CD14-positive monocyte (primary cell): ENCODE measurements at regions not wholly inside any gene's neighbourhood (a gene's known extent, or its start where the extent isn't known, plus 50 kb on each side); places are given as distances from the start of the nearest gene placed in this dataset.

ENCODE experiments used
- DNase-seq, 3 donors: peaks; one replicate each; pipeline ENCODE4 v3.0.0-alpha.2; 2011 to 2022
- H2AFZ ChIP-seq: 2 replicates; pipeline ENCODE4 v1.6.0; 2012; ENCODE audit warnings: mild to moderate bottlenecking, low read depth, low read length, inconsistent platforms; ENCODE audit not compliant: insufficient read depth, poor library complexity, severe bottlenecking
- H3K27ac ChIP-seq, 2 donors: 1 replicate in 1 of 2; 2 replicates in 1 of 2; pipeline ENCODE4 v1.5.1; 2012 to 2013; ENCODE audit warnings: low read length in 2 of 2, control low read depth in 1 of 2, inconsistent platforms in 1 of 2, low read depth in 1 of 2, mild to moderate bottlenecking in 1 of 2
- H3K27me3 ChIP-seq, 2 donors: one replicate each; pipeline versions ENCODE4 v1.6.0 to v1.6.1; 2011 to 2013; ENCODE audit warnings: low read length in 2 of 2; ENCODE audit not compliant: control insufficient read depth in 2 of 2, insufficient read depth in 2 of 2
- H3K36me3 ChIP-seq, 2 donors: replicated peaks in 1 of 2; 1 replicate in 1 of 2; 2 replicates in 1 of 2; pipeline versions ENCODE4 v1.5.1 to v1.6.1; 2012 to 2013; ENCODE audit warnings: low read length in 2 of 2, control low read depth in 1 of 2, inconsistent platforms in 1 of 2, mild to moderate bottlenecking in 1 of 2; ENCODE audit not compliant: insufficient read depth in 2 of 2, control insufficient read depth in 1 of 2
- H3K4me1 ChIP-seq, 2 donors: 1 replicate in 1 of 2; 2 replicates in 1 of 2; pipeline versions ENCODE4 v1.5.1 to v1.6.1; 2012 to 2013; ENCODE audit warnings: low read length in 2 of 2, control low read depth in 1 of 2, inconsistent platforms in 1 of 2, mild to moderate bottlenecking in 1 of 2, moderate library complexity in 1 of 2; ENCODE audit not compliant: insufficient read depth in 2 of 2, control insufficient read depth in 1 of 2
- H3K4me2 ChIP-seq: replicated peaks from 2 replicates; pipeline ENCODE3; 2012; ENCODE audit warnings: low read length, moderate library complexity, mild to moderate bottlenecking; ENCODE audit not compliant: poor library complexity, severe bottlenecking; ENCODE audit errors: extremely low read depth
- H3K4me3 ChIP-seq, 3 experiments: fragments of 200-600 bp in 1 of 3; sonication (generic) in 1 of 3; replicated peaks in 1 of 3; 1 replicate in 2 of 3; 2 replicates in 1 of 3; pipeline ENCODE4 v1.5.1; 2011 to 2013; ENCODE audit warnings: low read length in 3 of 3, mild to moderate bottlenecking in 3 of 3, control low read depth in 2 of 3, low read depth in 2 of 3, inconsistent platforms in 1 of 3, moderate library complexity in 1 of 3
- H3K79me2 ChIP-seq: 2 replicates; pipeline ENCODE4 v1.6.0; 2012; ENCODE audit warnings: mild to moderate bottlenecking, control low read depth, inconsistent platforms, low read length, moderate library complexity; ENCODE audit not compliant: insufficient read depth
- H3K9ac ChIP-seq: 2 replicates; pipeline ENCODE4 v1.6.0; 2017; ENCODE audit warnings: low read length, mild to moderate bottlenecking; ENCODE audit not compliant: insufficient read depth, poor library complexity, severe bottlenecking
- H3K9me3 ChIP-seq, 2 donors: replicated peaks in 1 of 2; 1 replicate in 1 of 2; 2 replicates in 1 of 2; pipeline versions ENCODE4 v1.5.1 to v1.6.1; 2012 to 2013; ENCODE audit warnings: low read length in 2 of 2, control low read depth in 1 of 2; ENCODE audit not compliant: control insufficient read depth in 1 of 2, insufficient read depth in 1 of 2
- H4K20me1 ChIP-seq: 2 replicates; pipeline ENCODE4 v1.6.0; 2012; ENCODE audit warnings: mild to moderate bottlenecking, low read length, control low read depth, moderate library complexity; ENCODE audit not compliant: insufficient read depth
- H3K27ac Mint-ChIP-seq, 7 donors: one replicate each; pipeline ENCODE4 v1.8.0; 2020; ENCODE audit warnings: mild to moderate bottlenecking in 7 of 7, mixed read lengths in 7 of 7, moderate library complexity in 6 of 7, inconsistent platforms in 2 of 7
- H3K27me3 Mint-ChIP-seq, 3 donors: one replicate each; pipeline ENCODE4 v1.8.0; 2021 to 2022; ENCODE audit warnings: low read depth in 3 of 3, mild to moderate bottlenecking in 3 of 3, mixed read lengths in 3 of 3, moderate library complexity in 3 of 3, inconsistent platforms in 1 of 3
- H3K36me3 Mint-ChIP-seq, 2 donors: one replicate each; pipeline ENCODE4 v1.8.0; 2020; ENCODE audit warnings: mixed read lengths in 2 of 2, inconsistent platforms in 1 of 2, mild to moderate bottlenecking in 1 of 2
- H3K4me1 Mint-ChIP-seq: one replicate; pipeline ENCODE4 v1.8.0; 2020; ENCODE audit warnings: mild to moderate bottlenecking, mixed read lengths
- H3K4me3 Mint-ChIP-seq, 2 donors: one replicate each; pipeline ENCODE4 v1.8.0; 2020; ENCODE audit warnings: mild to moderate bottlenecking in 2 of 2, mixed read lengths in 2 of 2, moderate library complexity in 1 of 2
- H3K9me3 Mint-ChIP-seq, 7 donors: one replicate each; pipeline ENCODE4 v1.8.0; 2020 to 2022; ENCODE audit warnings: mixed read lengths in 7 of 7, mild to moderate bottlenecking in 6 of 7, moderate library complexity in 6 of 7, inconsistent platforms in 2 of 7
- WGBS: methylation state at CpG from one replicate; pipeline ENCODE4 v1.1.5; 2013; ENCODE audit warnings: missing lambda C conversion rate; ENCODE audit not compliant: insufficient coverage; 5-methylcytosine and 5-hydroxymethylcytosine counted together
- intact Hi-C, 2 donors: fragments of 100-400 bp; cut with micrococcal nuclease; formaldehyde crosslinking; loops; one replicate each; pipeline versions ENCODE4 v1.15.0 to v1.15.1; 2023
- TF ChIP-seq, protein P1 (sequence below): fragments of 200-600 bp; IDR thresholded peaks from one replicate; pipeline ENCODE4 v1.8.0; 2022; ENCODE audit warnings: antibody characterized with exemption, mild to moderate bottlenecking

DNA sequence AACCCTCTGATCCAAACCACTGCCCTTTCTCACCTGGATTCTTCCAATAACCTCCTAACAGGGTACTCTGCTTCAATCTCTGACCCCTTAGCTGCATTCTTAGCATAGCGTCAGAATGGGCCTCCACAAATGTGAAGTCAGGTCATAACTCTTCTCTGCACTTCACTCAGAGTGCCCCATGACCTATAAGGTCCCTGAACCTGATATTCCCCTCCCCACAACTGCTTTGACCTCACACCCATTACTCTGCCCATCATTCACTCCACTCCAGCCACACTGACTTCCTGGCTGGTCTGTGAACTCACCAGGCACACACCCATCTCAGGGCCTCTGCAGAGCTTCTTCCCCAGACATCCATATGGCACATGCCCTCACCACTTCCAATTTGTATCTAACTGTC is 141.9 kb downstream of the ZNF281 start:
- 100% methylated on average over 1 of the region's 1 CpG for WGBS
- intact Hi-C loops = loop anchor here in 1 of 2 donors (10.0 kb wide), 1 partner anchor 103 kb away; no protein-coding TSS in a partner anchor
- TF ChIP-seq, protein P1, sequence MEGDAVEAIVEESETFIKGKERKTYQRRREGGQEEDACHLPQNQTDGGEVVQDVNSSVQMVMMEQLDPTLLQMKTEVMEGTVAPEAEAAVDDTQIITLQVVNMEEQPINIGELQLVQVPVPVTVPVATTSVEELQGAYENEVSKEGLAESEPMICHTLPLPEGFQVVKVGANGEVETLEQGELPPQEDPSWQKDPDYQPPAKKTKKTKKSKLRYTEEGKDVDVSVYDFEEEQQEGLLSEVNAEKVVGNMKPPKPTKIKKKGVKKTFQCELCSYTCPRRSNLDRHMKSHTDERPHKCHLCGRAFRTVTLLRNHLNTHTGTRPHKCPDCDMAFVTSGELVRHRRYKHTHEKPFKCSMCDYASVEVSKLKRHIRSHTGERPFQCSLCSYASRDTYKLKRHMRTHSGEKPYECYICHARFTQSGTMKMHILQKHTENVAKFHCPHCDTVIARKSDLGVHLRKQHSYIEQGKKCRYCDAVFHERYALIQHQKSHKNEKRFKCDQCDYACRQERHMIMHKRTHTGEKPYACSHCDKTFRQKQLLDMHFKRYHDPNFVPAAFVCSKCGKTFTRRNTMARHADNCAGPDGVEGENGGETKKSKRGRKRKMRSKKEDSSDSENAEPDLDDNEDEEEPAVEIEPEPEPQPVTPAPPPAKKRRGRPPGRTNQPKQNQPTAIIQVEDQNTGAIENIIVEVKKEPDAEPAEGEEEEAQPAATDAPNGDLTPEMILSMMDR = no peak

DNA sequence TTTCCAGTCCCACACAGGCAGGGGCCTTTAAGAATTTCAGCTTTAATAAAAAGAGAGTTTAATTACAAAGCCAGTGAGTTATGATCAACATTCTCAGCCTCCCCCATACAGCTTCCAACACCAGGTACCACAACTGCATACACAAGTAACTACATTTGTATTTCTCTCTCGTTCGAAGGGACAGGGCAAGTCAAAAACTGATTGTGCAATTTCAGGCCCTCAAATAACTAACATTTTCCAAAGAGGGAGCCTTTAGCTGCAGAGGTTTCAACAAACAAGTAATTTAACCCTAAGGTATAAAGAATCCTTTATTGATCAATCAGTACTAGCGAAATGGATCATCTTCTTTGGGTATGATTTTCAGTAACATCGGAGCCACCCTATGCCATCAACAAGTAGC is 142.4 kb downstream of the ZNF281 start:
- no peaks in the 10 kb centered on the region for H3K36me3 Mint-ChIP-seq
- no peak overlapping the region for H3K27ac Mint-ChIP-seq

More for the DNA sequence above, 141.9 kb downstream of the ZNF281 start:
- Mint-ChIP-seq H3K4me1 (peaks cover 8% of the 10 kb centered on the region), H3K9me3 (no peaks in the 10 kb centered on the region), H3K36me3 (no peaks in the 10 kb centered on the region), H3K4me3 (no peak overlapping the region), H3K27me3 (peaks cover 0 to 3% (median under 1%) of the 10 kb centered on the region in 3 donors), H3K27ac (peak overlapping the region in 1 of 7 donors; percentile 9)
- Histone ChIP-seq H3K4me3 (no peak overlapping the region), H3K4me2 (no peak overlapping the region), H3K36me3 (no peaks in the 10 kb centered on the region), H4K20me1 (no peaks in the 10 kb centered on the region), H3K27ac (no peak overlapping the region), H3K9me3 (no peaks in the 10 kb centered on the region), H3K9ac (no peak overlapping the region), H3K27me3 (no peaks in the 10 kb centered on the region), H3K4me1 (peaks cover 0 to 7% of the 10 kb centered on the region in 2 donors), H3K79me2 (no peaks in the 10 kb centered on the region), H2AFZ (no peak overlapping the region)
- no peak for DNase-seq

More for the DNA sequence above, 142.4 kb downstream of the ZNF281 start:
- Histone ChIP-seq H3K27ac (no peak overlapping the region), H3K36me3 (no peaks in the 10 kb centered on the region), H3K27me3 (no peaks in the 10 kb centered on the region), H2AFZ (no peak overlapping the region), H4K20me1 (no peaks in the 10 kb centered on the region), H3K4me2 (no peak overlapping the region), H3K4me1 (peaks cover 0 to 7% of the 10 kb centered on the region in 2 donors), H3K9ac (no peak overlapping the region), H3K4me3 (no peak overlapping the region), H3K79me2 (no peaks in the 10 kb centered on the region), H3K9me3 (no peaks in the 10 kb centered on the region)
- peaks cover 0 to 3% (median 0%) of the 10 kb centered on the region in 3 donors for H3K27me3 Mint-ChIP-seq
- TF ChIP-seq, protein P1 = no peak
- H3K4me3 Mint-ChIP-seq = no peak overlapping the region
- no peak for DNase-seq
- WGBS = no CpG with 5 or more reads among the region's 4 CpGs
- H3K9me3 Mint-ChIP-seq = no peaks in the 10 kb centered on the region
- peaks cover 8% of the 10 kb centered on the region for H3K4me1 Mint-ChIP-seq
- intact Hi-C loops = loop anchor here in 1 of 2 donors (10.0 kb wide), 1 partner anchor 103 kb away; no protein-coding TSS in a partner anchor
